Vagina (tissue), 2 donors: ENCODE measurements at regions not wholly inside any gene's neighbourhood (a gene's known extent, or its start where the extent isn't known, plus 50 kb on each side); places are given as distances from the start of the nearest gene placed in this dataset.

Experiments
- POLR2A ChIP-seq, 2 donors: fragments of 450-650 bp; IDR thresholded peaks; one replicate each; pipeline ENCODE4 v1.6.1; 2017; ENCODE audit warnings: antibody characterized with exemption in 2 of 2, mild to moderate bottlenecking in 2 of 2, moderate library complexity in 2 of 2
- POLR2AphosphoS5 ChIP-seq, 2 donors: sonication (generic); formaldehyde crosslinking; IDR thresholded peaks; one replicate each; pipeline ENCODE4 v1.9.0; 2017; ENCODE audit warnings: antibody characterized with exemption in 2 of 2, mild to moderate bottlenecking in 2 of 2, low read depth in 1 of 2; ENCODE audit not compliant: insufficient read depth in 1 of 2
- TF ChIP-seq, protein P1 (sequence below), 3 experiments: fragments of 450-650 bp in 2 of 3; fragments of 200-600 bp in 1 of 3; sonication (generic) in 1 of 3; IDR thresholded peaks; one replicate each; pipeline ENCODE4 v1.5.1; 2017 to 2019; ENCODE audit warnings: antibody characterized with exemption in 3 of 3, mild to moderate bottlenecking in 2 of 3, moderate library complexity in 2 of 3

DNA sequence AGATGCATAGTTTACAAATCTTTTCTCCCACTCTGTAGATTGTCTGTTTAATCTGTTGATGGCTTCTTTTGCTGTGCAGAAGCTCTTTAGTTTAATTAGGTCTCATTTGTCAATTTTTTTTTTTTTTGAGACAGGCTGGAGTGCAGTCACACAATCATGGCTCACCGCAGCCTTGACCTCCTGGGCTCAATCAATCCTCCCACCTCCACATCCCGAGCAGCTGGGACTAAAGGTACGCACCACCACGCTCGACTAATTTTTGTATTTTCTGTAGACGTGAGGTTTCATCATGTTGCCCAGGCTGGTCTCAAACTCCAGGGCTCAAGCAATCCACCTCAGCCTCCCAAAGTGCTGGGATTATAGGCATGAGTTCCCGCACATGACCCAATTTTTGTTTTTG is 1655.8 kb downstream of the REEP3 start:
- TF ChIP-seq, protein P1, sequence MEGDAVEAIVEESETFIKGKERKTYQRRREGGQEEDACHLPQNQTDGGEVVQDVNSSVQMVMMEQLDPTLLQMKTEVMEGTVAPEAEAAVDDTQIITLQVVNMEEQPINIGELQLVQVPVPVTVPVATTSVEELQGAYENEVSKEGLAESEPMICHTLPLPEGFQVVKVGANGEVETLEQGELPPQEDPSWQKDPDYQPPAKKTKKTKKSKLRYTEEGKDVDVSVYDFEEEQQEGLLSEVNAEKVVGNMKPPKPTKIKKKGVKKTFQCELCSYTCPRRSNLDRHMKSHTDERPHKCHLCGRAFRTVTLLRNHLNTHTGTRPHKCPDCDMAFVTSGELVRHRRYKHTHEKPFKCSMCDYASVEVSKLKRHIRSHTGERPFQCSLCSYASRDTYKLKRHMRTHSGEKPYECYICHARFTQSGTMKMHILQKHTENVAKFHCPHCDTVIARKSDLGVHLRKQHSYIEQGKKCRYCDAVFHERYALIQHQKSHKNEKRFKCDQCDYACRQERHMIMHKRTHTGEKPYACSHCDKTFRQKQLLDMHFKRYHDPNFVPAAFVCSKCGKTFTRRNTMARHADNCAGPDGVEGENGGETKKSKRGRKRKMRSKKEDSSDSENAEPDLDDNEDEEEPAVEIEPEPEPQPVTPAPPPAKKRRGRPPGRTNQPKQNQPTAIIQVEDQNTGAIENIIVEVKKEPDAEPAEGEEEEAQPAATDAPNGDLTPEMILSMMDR (IDR thresholded peaks at IDR 0.05), result no peak
- TF ChIP-seq POLR2A (IDR thresholded peaks at IDR 0.05), result no peak
- TF ChIP-seq POLR2AphosphoS5 (IDR thresholded peaks at IDR 0.05; ENCODE audit: insufficient read depth in 1 of 2, low read depth in 1 of 2), result no peak
